ENCODE measurements at regions not wholly inside any gene's neighbourhood (a gene's known extent, or its start where the extent isn't known, plus 50 kb on each side); places are given as distances from the start of the nearest gene placed in this dataset.

- no peak overlapping the region for H3K27ac ChIP-seq (ENCODE audit: low read depth in 1 of 2, low read length in 2 of 2)
- WGBS (ENCODE audit: insufficient coverage) = 61% methylated on average over 4 of the region's 5 CpGs
- no peak overlapping the region for H3K27ac Mint-ChIP-seq
Measured at GRCh38 chr20:48350313-48350988, 477.3 kb downstream of the PREX1 start.

GRCh38 chr20:48349656-48350055 lies 478.1 kb downstream of the PREX1 start:
- peaks cover 0 to 10% (median 5%) of the 10 kb centered on the region in 7 donors for H3K9me3 Mint-ChIP-seq
- H4K20me1 ChIP-seq (ENCODE audit: insufficient read depth, low read length) = no peaks in the 10 kb centered on the region
- no peaks in the 10 kb centered on the region for H3K9me3 ChIP-seq (replicated peaks in 1 of 2; ENCODE audit: control insufficient read depth in 1 of 2, insufficient read depth in 1 of 2, low read length in 2 of 2)
- H3K36me3 ChIP-seq (replicated peaks in 1 of 2; ENCODE audit: control insufficient read depth in 1 of 2, insufficient read depth in 2 of 2, low read length in 2 of 2) = no peaks in the 10 kb centered on the region
- intact Hi-C loops (cut with micrococcal nuclease) = no loop called here
- no peaks in the 10 kb centered on the region for H3K4me1 ChIP-seq (ENCODE audit: control insufficient read depth in 1 of 2, insufficient read depth in 2 of 2, low read length in 2 of 2)
- no peak overlapping the region for H3K4me2 ChIP-seq (replicated peaks; ENCODE audit: extremely low read depth, low read length, poor library complexity, severe bottlenecking)
- H3K4me3 Mint-ChIP-seq = peak overlapping the region in 1 of 2 donors; percentile 1
- H3K36me3 Mint-ChIP-seq = no peaks in the 10 kb centered on the region
- H3K27me3 Mint-ChIP-seq (ENCODE audit: low read depth in 3 of 3) = peaks cover 6 to 12% (median 9%) of the 10 kb centered on the region in 3 donors
- no peak overlapping the region for H2AFZ ChIP-seq (ENCODE audit: insufficient read depth, low read depth, low read length, poor library complexity, severe bottlenecking)
- TF ChIP-seq CTCF (IDR thresholded peaks at IDR 0.05) = no peak
- no peak overlapping the region for H3K9ac ChIP-seq (ENCODE audit: insufficient read depth, low read length, poor library complexity, severe bottlenecking)
- H3K4me1 Mint-ChIP-seq = no peaks in the 10 kb centered on the region
- H3K27ac ChIP-seq (ENCODE audit: low read depth in 1 of 2, low read length in 2 of 2) = no peak overlapping the region
- H3K27me3 ChIP-seq (ENCODE audit: control insufficient read depth in 2 of 2, insufficient read depth in 2 of 2, low read length in 2 of 2) = peaks cover 0 to 3% of the 10 kb centered on the region in 2 donors
- no peak for DNase-seq
- no peak overlapping the region for H3K4me3 ChIP-seq (replicated peaks in 1 of 3; ENCODE audit: low read depth in 2 of 3, low read length in 3 of 3)
- no peak overlapping the region for H3K27ac Mint-ChIP-seq
- no peaks in the 10 kb centered on the region for H3K79me2 ChIP-seq (ENCODE audit: insufficient read depth, low read length)
- WGBS (ENCODE audit: insufficient coverage) = 83% methylated on average over 1 of the region's 4 CpGs

More at GRCh38 chr20:48350313-48350988, 477.3 kb downstream of the PREX1 start:
- H3K4me1 Mint-ChIP-seq = no peaks in the 10 kb centered on the region
- Histone ChIP-seq H3K79me2 (ENCODE audit: insufficient read depth, low read length) (no peaks in the 10 kb centered on the region), H4K20me1 (ENCODE audit: insufficient read depth, low read length) (no peaks in the 10 kb centered on the region), H2AFZ (ENCODE audit: insufficient read depth, low read depth, low read length, poor library complexity, severe bottlenecking) (no peak overlapping the region), H3K27me3 (ENCODE audit: control insufficient read depth in 2 of 2, insufficient read depth in 2 of 2, low read length in 2 of 2) (peaks cover 0 to 3% of the 10 kb centered on the region in 2 donors), H3K4me1 (ENCODE audit: control insufficient read depth in 1 of 2, insufficient read depth in 2 of 2, low read length in 2 of 2) (no peaks in the 10 kb centered on the region), H3K4me3 (replicated peaks in 1 of 3; ENCODE audit: low read depth in 2 of 3, low read length in 3 of 3) (no peak overlapping the region), H3K4me2 (replicated peaks; ENCODE audit: extremely low read depth, low read length, poor library complexity, severe bottlenecking) (no peak overlapping the region), H3K9me3 (replicated peaks in 1 of 2; ENCODE audit: control insufficient read depth in 1 of 2, insufficient read depth in 1 of 2, low read length in 2 of 2) (no peaks in the 10 kb centered on the region), H3K36me3 (replicated peaks in 1 of 2; ENCODE audit: control insufficient read depth in 1 of 2, insufficient read depth in 2 of 2, low read length in 2 of 2) (no peaks in the 10 kb centered on the region), H3K9ac (ENCODE audit: insufficient read depth, low read length, poor library complexity, severe bottlenecking) (no peak overlapping the region)
- no peak for DNase-seq
- no peaks in the 10 kb centered on the region for H3K36me3 Mint-ChIP-seq
- H3K4me3 Mint-ChIP-seq = no peak overlapping the region
- peaks cover 4 to 12% (median 6%) of the 10 kb centered on the region in 3 donors for H3K27me3 Mint-ChIP-seq (ENCODE audit: low read depth in 3 of 3)
- intact Hi-C loops (cut with micrococcal nuclease) = no loop called here
- TF ChIP-seq CTCF (IDR thresholded peaks at IDR 0.05) = no peak
- H3K9me3 Mint-ChIP-seq = peaks cover 0 to 10% (median 5%) of the 10 kb centered on the region in 7 donors

Data from CD14-positive monocyte (primary cell).